Stimulated activated CD8-positive, alpha-beta memory T cell treated with anti-CD3 and anti-CD28 coated beads, Interleukin-2, amount 100 ng/mL, for 48 hours (primary cell): ENCODE measurements at regions not wholly inside any gene's neighbourhood (a gene's known extent, or its start where the extent isn't known, plus 50 kb on each side); places are given as distances from the start of the nearest gene placed in this dataset.

Source experiments
- DNase-seq, 2 donors: peaks; one replicate each; pipeline ENCODE4 v3.0.0-alpha.2; 2020; ENCODE audit warnings: low read depth in 2 of 2

DNA sequence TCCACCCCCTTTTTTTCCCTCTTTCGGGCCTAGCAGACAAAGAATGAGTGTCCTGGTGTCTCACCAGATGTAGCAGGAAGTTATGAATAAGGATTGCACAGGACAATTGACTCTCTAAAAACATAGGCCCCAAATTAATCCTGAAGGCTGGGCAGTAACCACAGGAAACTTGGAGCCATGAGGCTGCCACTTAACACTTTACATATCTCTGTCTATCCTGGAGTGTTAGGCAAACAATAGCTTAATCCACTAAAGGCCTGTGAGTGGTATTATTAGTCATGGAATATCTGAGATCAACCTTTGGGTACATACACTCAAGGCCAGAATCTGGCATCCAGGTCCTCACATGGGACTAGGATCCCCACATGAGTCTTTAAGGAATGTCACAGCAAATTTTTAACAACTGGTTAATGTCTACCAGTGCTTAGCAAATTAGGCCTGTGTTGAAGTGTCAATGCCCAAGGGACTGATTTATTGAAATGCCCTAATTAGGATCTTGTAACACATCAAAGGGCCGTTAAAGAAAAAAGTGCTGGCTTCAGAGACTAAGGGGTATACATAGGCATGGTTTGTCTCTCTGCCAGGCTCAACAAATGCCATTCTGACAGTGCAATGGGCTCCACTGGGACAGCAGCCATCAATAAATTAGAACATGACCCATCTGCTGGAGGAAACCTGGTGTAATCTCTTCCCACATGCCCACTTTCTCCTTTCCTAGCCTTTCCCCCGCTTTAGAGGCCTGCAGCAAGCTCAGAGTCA, 196.7 kb upstream of the TBX20 start:
- DNase-seq: no peak

DNA sequence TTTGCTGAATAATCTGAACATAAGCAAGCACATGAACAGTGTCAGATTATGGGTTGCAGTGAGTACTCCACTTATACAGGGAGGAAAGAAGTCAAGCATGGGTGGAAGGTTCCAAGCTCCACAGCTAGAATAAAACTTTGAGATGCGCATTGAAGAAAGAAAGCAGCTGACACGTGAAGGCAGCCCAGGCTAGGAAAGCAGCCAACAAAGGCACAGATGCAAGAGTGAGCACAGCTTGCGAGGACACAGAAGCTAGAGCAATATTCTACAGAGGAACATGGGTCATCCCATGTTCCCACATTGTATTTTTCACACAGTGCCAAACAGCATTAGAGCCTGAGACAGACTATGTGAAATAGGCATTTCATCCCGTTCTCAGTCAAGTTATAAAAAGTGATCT, 194.6 kb upstream of the TBX20 start:
- no peak for DNase-seq

DNA sequence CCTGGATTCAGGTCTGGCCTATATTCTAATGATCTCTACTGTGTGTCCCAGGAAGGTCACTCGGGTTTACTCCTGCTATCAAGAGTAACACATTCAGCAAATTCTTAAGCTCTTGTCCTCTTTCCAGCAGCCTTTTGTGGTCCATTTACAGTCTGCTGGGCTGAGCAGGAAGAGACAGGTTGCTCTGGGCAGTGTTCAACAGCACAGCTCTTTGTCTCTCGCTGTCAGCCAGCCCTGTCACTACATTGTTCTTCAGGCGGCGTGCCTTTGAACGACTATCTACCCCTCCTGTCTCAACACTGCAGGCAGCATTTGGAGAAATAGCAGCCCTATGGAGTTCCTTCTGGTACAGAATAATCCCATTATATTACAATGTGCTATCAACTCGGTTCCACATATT, 192.2 kb upstream of the TBX20 start:
- DNase-seq: no peak

- no peak for DNase-seq
These were observed 183.8 kb upstream of the TBX20 start for GRCh38 chr7:35437619-35438275.

GRCh38 chr7:35436452-35436851, 182.6 kb upstream of the TBX20 start:
- DNase-seq: no peak

DNA sequence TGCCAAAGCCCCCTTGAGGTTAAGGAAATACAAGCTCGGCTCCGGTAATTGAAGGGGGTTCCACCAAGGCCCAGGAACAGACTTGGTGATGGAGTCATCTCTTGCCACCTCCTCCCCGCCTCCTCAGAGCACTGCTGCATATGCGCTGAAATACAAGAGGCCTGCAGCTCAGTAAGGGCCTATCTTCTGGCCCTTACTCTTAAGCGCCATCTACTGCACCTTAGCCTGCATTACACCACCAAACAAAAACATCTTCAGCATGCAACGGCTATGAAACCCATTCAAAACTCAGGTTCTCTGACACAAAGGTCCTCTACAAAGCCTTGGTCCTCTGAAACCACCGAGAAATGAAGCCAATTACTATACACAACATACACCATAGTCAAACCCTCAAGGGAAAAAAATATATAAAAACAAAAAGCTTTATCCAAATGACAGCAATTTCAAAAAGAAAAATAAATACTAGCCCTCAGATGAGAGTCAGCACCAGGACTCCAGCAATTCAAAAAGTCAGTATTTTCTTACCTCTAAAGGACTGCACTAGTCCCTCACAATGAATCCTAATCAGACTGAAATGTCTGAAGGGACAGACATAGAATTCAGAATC, 176.8 kb upstream of the TBX20 start:
- DNase-seq: no peak

DNA sequence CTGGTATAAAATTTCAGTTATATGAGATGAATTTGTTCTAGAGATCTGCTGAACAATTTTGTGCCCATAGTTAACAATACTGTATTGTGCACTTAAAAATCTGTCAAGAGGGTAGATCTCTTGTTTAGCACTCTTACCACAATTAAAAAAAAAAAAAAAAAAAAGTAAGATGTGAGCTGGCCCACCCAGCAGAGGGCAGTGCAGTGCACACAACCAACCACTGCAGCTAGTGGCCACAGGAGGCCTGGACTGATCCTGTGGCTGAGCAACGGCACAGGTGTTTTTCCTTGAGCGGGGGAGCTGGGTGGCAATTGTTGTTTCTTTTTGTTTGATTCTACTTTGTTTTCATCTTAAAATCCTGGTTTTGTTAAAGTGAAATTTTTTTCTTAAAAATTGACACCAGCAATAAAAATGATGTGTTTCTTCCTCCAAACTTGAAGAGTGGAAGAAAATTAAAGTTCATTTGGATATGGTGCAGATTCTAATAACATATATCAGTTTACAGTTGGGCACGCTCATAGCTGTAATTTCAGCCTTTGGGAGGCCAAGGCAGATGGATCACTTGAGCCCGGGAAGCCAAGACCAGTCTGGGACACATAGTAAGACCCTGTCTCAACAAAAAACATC, 171.1 kb upstream of the TBX20 start:
- peak; percentile 28 to 37 for DNase-seq

DNA sequence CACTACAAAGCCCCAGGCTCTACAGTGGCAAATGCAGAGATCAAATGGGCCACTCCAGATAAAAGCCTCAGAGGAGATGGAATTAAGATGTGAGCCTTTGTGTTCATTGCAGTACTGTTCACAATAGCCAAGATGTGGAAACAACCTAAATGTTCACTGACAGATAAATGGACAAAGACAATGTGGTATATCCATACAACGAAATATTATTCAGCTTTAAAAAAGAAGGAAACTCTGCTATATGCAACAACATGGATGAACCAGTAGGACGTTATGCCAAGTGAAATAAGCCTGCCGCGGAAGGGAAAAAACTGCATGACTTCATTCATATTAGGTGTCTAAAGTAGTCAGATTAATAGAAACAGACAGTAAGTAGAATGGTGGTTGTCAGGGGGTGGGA, 170.5 kb upstream of the TBX20 start:
- no peak for DNase-seq

DNA sequence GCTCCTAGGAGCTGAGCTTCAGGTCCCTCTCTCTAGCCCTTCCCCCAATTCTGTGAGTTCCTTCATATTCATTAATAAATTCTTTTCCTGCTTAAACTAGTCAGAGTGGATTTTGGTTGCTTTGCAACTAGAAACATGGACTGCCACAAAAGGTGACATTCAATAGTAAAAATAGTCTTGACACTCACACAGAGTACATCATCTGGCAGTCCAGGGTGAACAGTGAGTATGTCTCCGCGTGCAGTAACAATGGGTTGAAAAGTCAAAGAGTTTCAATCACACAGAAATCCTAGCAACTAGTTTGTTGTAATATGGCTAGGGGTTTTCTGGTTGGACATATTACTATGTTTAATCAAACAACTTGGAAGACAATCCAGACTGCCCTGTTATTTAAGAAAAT, 168.8 kb upstream of the TBX20 start:
- no peak for DNase-seq

DNA sequence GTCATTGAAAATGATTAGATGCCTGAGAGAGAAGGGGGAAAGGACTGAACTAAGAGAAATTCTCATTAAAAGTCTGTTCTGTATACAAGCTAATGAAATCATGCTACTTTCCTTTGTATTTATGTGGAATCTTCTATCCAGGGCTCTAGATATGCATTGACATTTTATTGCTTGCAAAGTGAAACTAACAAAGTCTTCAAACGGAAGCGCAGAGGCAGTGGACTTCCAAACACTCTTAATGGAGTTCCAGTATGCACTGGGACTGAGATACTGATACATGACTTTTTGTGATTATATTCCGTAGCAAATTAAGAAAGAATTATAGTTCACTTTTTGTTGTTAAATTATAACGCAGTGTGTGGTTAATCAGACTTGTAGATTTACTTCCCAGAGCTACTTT, 166.8 kb upstream of the TBX20 start:
- DNase-seq: no peak

DNA sequence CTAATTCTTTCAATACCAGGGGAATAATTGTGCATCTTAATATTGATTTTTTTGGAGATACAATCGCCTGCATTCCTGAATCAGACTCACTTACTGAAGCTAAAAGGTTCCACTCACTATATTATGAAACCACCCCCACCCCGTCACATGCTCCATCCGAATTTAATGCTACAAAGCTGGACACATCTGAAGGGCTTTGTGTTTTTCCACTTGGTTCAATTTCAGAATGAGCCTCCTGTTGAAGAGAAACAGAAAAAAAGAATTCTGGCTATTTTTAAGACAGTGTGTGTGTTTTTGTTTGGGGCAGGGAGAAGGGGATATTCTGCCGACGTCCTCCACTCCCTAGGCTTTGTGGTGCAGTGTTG, 165.5 kb upstream of the TBX20 start:
- no peak for DNase-seq

- DNase-seq: no peak
These were observed 165.0 kb upstream of the TBX20 start for GRCh38 chr7:35418716-35419390.

DNA sequence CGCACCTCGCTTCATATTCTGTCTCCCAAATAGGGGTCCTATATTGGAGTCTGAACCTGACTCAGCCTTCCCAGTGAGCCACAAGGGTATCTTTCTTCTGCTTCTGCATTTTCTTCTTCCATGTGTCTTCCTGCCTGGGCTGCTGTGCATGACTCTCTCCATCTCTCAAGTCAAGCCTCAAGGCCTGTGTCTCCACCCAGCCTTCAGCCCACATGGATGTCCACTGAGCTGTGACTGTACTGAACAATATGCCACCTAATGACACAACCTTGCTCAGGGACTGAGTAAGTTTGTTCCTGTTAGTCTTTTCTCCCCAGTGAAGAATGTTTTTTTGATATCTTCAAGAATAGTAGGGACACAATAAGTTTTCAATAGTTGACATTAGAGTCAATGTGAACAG, 162.7 kb upstream of the TBX20 start:
- no peak for DNase-seq

- no peak for DNase-seq
These were observed 161.5 kb upstream of the TBX20 start for GRCh38 chr7:35415411-35415822.

DNA sequence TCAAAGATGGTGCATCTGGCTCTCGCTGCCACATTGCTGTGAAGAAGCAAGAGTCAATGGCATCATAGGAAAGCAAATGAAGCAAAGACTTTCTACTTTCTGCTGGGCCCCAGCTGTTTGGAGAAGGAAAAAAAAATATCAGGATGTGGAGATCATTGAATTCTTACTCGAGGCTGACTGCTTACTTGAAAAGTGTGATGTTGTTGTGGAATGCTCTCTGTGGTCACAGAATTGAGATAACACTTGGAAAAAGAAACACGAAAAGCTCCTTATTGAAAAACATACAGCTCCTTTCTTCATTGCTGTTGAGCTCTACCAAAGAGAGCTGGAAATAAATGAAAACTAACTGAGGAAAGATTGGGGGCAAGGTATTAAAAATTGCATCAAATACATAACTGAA, 157.4 kb upstream of the TBX20 start:
- DNase-seq: no peak

DNA sequence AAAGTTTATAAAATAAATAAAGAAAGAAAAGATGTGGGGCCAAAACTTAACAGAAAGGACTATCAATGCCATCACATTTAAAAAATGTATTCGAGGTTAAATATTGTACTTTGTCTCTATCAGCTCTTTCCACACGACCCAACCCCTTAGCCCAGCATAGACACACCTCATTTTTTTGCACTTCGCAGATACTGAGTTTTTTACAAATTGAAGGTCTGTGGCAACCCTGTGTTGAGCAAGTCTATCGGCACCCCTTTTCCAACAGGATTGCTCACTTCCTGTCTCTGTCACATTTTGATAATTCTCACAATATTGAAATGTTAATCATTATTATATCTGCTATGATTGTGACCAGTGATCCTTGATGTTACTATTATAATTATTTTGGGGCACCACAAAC, 151.6 kb upstream of the TBX20 start:
- DNase-seq: no peak

- no peak for DNase-seq
These were observed 147.4 kb upstream of the TBX20 start for GRCh38 chr7:35401217-35401879.

DNA sequence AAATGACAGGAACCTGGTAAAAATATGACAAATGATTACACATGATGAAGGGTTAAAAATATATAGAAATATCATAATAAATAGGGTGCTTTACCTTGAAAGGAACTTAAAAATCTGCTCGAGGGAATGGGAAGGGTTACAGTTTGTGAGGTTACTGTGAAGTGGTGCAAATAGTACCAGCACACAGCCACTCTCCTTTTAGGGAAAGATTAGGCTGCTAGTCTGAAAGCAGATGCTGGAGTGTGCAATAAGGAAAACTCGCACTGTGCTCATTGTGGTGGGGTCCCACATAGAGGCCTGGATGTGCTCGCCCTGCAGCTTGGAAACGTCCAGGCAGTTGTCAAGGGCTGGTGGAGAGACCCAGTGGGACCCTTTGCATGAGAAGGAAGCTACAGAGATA, 145.9 kb upstream of the TBX20 start:
- DNase-seq: no peak

DNA sequence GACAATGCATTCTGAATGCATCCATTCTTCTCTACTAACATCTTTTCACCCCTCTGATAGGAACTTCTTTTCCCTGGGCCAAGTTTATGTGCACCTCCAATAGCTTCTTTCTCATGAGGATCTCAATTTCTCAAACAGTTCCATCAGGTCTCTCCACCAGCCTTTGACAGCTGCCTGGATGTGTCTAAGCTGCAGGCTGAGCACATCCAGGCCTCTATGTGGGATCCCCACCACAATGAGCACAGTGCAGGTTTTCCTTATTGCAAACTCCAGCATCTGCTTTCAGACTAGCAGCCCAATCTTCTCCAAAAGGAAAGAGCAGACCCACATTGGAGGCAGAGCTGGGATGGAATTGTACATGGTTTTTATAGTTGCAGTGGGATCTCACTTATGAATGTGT, 145.3 kb upstream of the TBX20 start:
- DNase-seq: no peak

- DNase-seq: no peak
These were observed 144.6 kb upstream of the TBX20 start for GRCh38 chr7:35398518-35398917.

GRCh38 chr7:35390146-35390545, 136.2 kb upstream of the TBX20 start:
- no peak for DNase-seq

GRCh38 chr7:35389636-35390035, 135.7 kb upstream of the TBX20 start:
- no peak for DNase-seq
